ENCODE measurements at regions not wholly inside any gene's neighbourhood (a gene's known extent, or its start where the extent isn't known, plus 50 kb on each side); places are given as distances from the start of the nearest gene placed in this dataset.

- TF ChIP-seq TAF1 (IDR thresholded peaks at IDR 0.05; ENCODE audit: borderline replicate concordance, insufficient read depth, low read length), result no peak
- TF ChIP-seq POLR2AphosphoS5 (IDR thresholded peaks at IDR 0.05; ENCODE audit: low read depth, low read length), result no peak
- TF ChIP-seq FOXP2 (optimal IDR thresholded peaks at IDR 0.05; ENCODE audit: borderline replicate concordance, extremely low read depth, extremely low read length, insufficient read depth), result no peak
- no peak for TF ChIP-seq SIN3A (IDR thresholded peaks at IDR 0.05; ENCODE audit: borderline replicate concordance, insufficient read depth, low read length)
- no peak for TF ChIP-seq REST (IDR thresholded peaks at IDR 0.05; ENCODE audit: insufficient read depth in 1 of 2, low read depth in 2 of 2, low read length in 2 of 2)
Measured at GRCh38 chr5:68983043-68983442, 110.8 kb upstream of the SLC30A5 start.

- TF ChIP-seq TAF1 (IDR thresholded peaks at IDR 0.05; ENCODE audit: borderline replicate concordance, insufficient read depth, low read length) (no peak), POLR2AphosphoS5 (IDR thresholded peaks at IDR 0.05; ENCODE audit: low read depth, low read length) (no peak), SIN3A (IDR thresholded peaks at IDR 0.05; ENCODE audit: borderline replicate concordance, insufficient read depth, low read length) (no peak), FOXP2 (optimal IDR thresholded peaks at IDR 0.05; ENCODE audit: borderline replicate concordance, extremely low read depth, extremely low read length, insufficient read depth) (no peak), REST (IDR thresholded peaks at IDR 0.05; ENCODE audit: insufficient read depth in 1 of 2, low read depth in 2 of 2, low read length in 2 of 2) (no peak)
Measured at GRCh38 chr5:68983959-68984358, 109.9 kb upstream of the SLC30A5 start.

- TF ChIP-seq POLR2AphosphoS5 (IDR thresholded peaks at IDR 0.05; ENCODE audit: low read depth, low read length) (no peak), FOXP2 (optimal IDR thresholded peaks at IDR 0.05; ENCODE audit: borderline replicate concordance, extremely low read depth, extremely low read length, insufficient read depth) (no peak), TAF1 (IDR thresholded peaks at IDR 0.05; ENCODE audit: borderline replicate concordance, insufficient read depth, low read length) (no peak), REST (IDR thresholded peaks at IDR 0.05; ENCODE audit: insufficient read depth in 1 of 2, low read depth in 2 of 2, low read length in 2 of 2) (no peak), SIN3A (IDR thresholded peaks at IDR 0.05; ENCODE audit: borderline replicate concordance, insufficient read depth, low read length) (no peak)
Measured at GRCh38 chr5:68991279-68992084, 102.3 kb upstream of the SLC30A5 start.

- TF ChIP-seq TAF1 (IDR thresholded peaks at IDR 0.05; ENCODE audit: borderline replicate concordance, insufficient read depth, low read length) (no peak), POLR2AphosphoS5 (IDR thresholded peaks at IDR 0.05; ENCODE audit: low read depth, low read length) (no peak), FOXP2 (optimal IDR thresholded peaks at IDR 0.05; ENCODE audit: borderline replicate concordance, extremely low read depth, extremely low read length, insufficient read depth) (no peak), REST (IDR thresholded peaks at IDR 0.05; ENCODE audit: insufficient read depth in 1 of 2, low read depth in 2 of 2, low read length in 2 of 2) (no peak), SIN3A (IDR thresholded peaks at IDR 0.05; ENCODE audit: borderline replicate concordance, insufficient read depth, low read length) (no peak)
Measured at GRCh38 chr5:68994645-68995044, 99.2 kb upstream of the SLC30A5 start.

Data from PFSK-1 (cell line).